ENCODE measurements at regions not wholly inside any gene's neighbourhood (a gene's known extent, or its start where the extent isn't known, plus 50 kb on each side); places are given as distances from the start of the nearest gene placed in this dataset.

DNA sequence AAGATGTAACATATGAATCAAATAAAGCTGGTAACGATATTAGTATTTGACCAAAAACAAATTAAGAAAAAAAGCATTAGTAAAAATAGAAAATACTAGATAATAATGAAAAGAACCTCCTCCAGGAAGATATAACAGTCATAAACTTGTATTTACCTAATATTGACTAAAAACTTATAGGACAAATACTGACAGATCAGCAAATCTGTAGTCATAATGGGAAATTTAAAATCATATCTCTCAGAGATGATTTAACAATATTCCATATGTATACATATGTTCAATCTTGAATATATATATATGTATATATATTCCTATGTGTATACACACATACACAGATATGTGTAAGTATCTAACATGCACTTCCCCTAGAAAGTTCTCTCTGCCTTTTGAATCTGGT lies 52.0 kb upstream of the FGGY start:
- H4K20me1 ChIP-seq (replicated peaks; ENCODE audit: control insufficient read depth, insufficient read depth, low read length) = no peaks in the 10 kb centered on the region
- no peak for DNase-seq (ENCODE audit: extremely low read depth in 1 of 4, low spot score in 3 of 4)
- H3K9me1 ChIP-seq (ENCODE audit: control insufficient read depth, insufficient read depth, low read length) = no peaks in the 10 kb centered on the region
- no peaks in the 10 kb centered on the region for H3K9me3 ChIP-seq (replicated peaks; ENCODE audit: control insufficient read depth, insufficient read depth, low read depth, low read length)
- H3K79me2 ChIP-seq (ENCODE audit: control insufficient read depth, insufficient read depth, low read length) = no peaks in the 10 kb centered on the region
- ATAC-seq = no peak
- no peak overlapping the region for H3K27ac ChIP-seq (ENCODE audit: extremely low read depth, low read depth, low read length)
- FAIRE-seq = no peak
- no peak overlapping the region for H3K9ac ChIP-seq (ENCODE audit: insufficient read depth in 1 of 2, low read depth in 2 of 2, low read length in 2 of 2)
- intact Hi-C loops (cut with micrococcal nuclease) = no loop called here
- in situ Hi-C loops (cut with MboI) = no loop called here
- CTCF ChIA-PET (ENCODE audit: low intra/inter-chr PET ratio) = no interaction called here
- TF ChIP-seq ZNF445 (CRISPR knock-in tag; IDR thresholded peaks at IDR 0.05; ENCODE audit: low read depth) (no peak), MAFG (tag; conservative IDR thresholded peaks at IDR 0.05) (peak; percentile 32; the same call in 1 of the 2 replicates), MAFF (IDR thresholded peaks at IDR 0.05; ENCODE audit: low read length) (peak; percentile 14; the same call in 1 of the 2 replicates), C11orf30 (IDR thresholded peaks at IDR 0.05; ENCODE audit: low read depth) (peak; percentile 60), ZNF316 (IDR thresholded peaks at IDR 0.05) (peak; percentile 77), JUNB (CRISPR knock-in tag; conservative IDR thresholded peaks at IDR 0.05) (no peak)
- H3K36me3 ChIP-seq (ENCODE audit: control insufficient read depth, insufficient read depth, low read length) = no peaks in the 10 kb centered on the region
- H3K4me1 ChIP-seq (replicated peaks in 1 of 2; ENCODE audit: control insufficient read depth in 2 of 2, insufficient read depth in 2 of 2, low read length in 2 of 2) = no peaks in the 10 kb centered on the region
- H3K4me2 ChIP-seq (ENCODE audit: insufficient read depth, low read length) = no peak overlapping the region
- 5% methylated on average over 1 of the region's 1 CpG for WGBS (ENCODE audit: insufficient coverage, low coverage, missing lambda C conversion rate)
- H2AFZ ChIP-seq (ENCODE audit: low read depth, low read length) = no peak overlapping the region
- POLR2A ChIA-PET = interaction anchor here (0.6 kb wide), 1 partner anchor 19 kb away, joined by 4 read pairs; no protein-coding TSS in a partner anchor
- H3K4me3 ChIP-seq = no peak overlapping the region
- BruUV-seq (replicated peaks) = no TSS peak
- H3K27me3 ChIP-seq (ENCODE audit: control insufficient read depth in 2 of 2, insufficient read depth in 2 of 2, low read length in 2 of 2) = no peaks in the 10 kb centered on the region
